DOHH2 (cell line): ENCODE measurements at regions not wholly inside any gene's neighbourhood (a gene's known extent, or its start where the extent isn't known, plus 50 kb on each side); places are given as distances from the start of the nearest gene placed in this dataset.

Experiments used
- CTCF ChIP-seq: fragments of 200-600 bp; sonication (generic); IDR thresholded peaks from one replicate; pipeline ENCODE4 v1.5.1; 2014; ENCODE audit warnings: antibody characterized with exemption, mild to moderate bottlenecking, low read depth, low read length; ENCODE audit not compliant: poor library complexity, severe bottlenecking
- EZH2phosphoT487 ChIP-seq: fragments of 200-600 bp; sonication (generic); IDR thresholded peaks from 2 replicates; pipeline ENCODE4 v1.6.1; 2017; ENCODE audit warnings: borderline replicate concordance, mild to moderate bottlenecking, antibody characterized with exemption, low read length, moderate library complexity, mixed read lengths

- TF ChIP-seq EZH2phosphoT487 (no peak), CTCF (no peak)
These were observed 661.4 kb downstream of the MRPL39 start for GRCh38 chr21:24945910-24946309.
